NT2/D1 (cell line): ENCODE measurements at regions not wholly inside any gene's neighbourhood (a gene's known extent, or its start where the extent isn't known, plus 50 kb on each side); places are given as distances from the start of the nearest gene placed in this dataset.

Source experiments
- SUZ12 ChIP-seq: IDR thresholded peaks from 2 replicates; pipeline ENCODE4 v1.6.1; 2011; ENCODE audit not compliant: insufficient read length, insufficient read depth; ENCODE audit errors: extremely low read depth
- YY1 ChIP-seq: IDR thresholded peaks from 2 replicates; pipeline ENCODE4 v1.6.1; 2011; ENCODE audit not compliant: insufficient read length, insufficient read depth
- ZNF274 ChIP-seq: IDR thresholded peaks from 2 replicates; pipeline ENCODE4 v1.6.1; 2011; ENCODE audit warnings: mild to moderate bottlenecking, low read depth, low read length

DNA sequence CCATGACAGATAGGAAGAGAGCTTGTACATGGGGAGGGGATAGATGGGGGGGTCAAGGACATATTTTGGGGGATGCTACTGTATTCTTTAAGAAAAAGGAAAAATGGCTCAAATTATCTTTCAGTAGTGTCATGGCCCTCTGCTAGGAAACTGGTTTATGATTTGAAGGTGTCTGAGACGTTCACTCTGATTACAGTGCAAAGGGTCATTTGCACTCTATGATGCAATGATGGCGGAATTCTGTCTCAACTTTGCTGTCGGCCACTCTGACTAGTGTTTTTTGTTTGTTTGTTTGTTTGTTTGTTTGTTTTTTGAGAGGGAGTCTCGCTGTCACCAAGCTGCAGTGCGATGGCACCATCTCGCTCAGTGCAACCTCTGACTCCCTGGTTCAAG is 180.0 kb downstream of the SOX4 start:
- TF ChIP-seq SUZ12 (no peak), ZNF274 (no peak), YY1 (no peak)
